ENCODE measurements at regions not wholly inside any gene's neighbourhood (a gene's known extent, or its start where the extent isn't known, plus 50 kb on each side); places are given as distances from the start of the nearest gene placed in this dataset.

- no peak for TF ChIP-seq CTCF (IDR thresholded peaks at IDR 0.05)
- no peak for TF ChIP-seq POLR2A (IDR thresholded peaks at IDR 0.05)
Observed at GRCh38 chrX:98057176-98057575, 1173.5 kb downstream of the RPA4 start.
